CD4-positive, alpha-beta T cell treated with Interleukin-1 beta for 1 hour (primary cell): ENCODE measurements at regions not wholly inside any gene's neighbourhood (a gene's known extent, or its start where the extent isn't known, plus 50 kb on each side); places are given as distances from the start of the nearest gene placed in this dataset.
"Not testable (repeated sequence)": the region's sequence is repeated elsewhere in the genome, so short reads cannot be mapped to it uniquely, and the experiment has no call there.

ENCODE experiments used
- DNase-seq, 2 donors: peaks; one replicate each; pipeline ENCODE4 v3.0.0-alpha.2; 2020 to 2022

DNA sequence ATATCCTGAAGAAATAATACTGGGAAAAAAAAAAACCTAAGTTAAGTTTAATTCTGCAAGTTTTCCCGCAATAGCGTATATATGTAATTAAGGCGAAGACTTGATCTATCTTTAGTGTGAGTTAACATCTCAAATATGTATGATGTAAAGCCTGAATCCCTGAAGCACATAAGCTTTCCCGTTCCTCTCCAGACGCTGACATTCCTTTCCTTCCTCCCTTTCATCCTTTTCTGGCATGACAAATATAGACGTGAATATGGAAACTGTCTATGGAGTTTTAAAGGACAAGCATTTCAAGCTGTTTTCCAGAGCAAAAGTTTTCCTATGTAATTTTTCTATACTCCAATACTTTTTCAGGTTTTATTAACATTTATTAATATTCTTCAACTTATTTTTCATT, 637.0 kb downstream of the COL12A1 start:
- no peak for DNase-seq

DNA sequence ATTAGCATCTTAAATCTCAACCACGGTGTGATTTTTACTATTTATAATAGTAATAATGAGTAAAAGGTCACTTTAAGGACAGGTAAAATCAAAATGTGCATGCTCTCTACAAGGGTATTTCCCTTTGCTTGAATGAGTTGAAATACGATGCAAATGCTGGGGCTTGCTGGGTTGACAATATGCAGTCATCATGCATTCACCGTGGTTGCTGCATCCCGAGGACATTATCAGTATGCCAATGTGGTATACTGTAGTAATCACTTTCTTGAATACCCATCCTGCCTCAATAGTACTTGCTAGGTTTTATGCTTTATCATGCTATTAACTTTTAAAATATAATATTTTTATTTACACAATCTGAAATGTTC, 637.9 kb downstream of the COL12A1 start:
- not testable (repeated sequence) for DNase-seq

DNA sequence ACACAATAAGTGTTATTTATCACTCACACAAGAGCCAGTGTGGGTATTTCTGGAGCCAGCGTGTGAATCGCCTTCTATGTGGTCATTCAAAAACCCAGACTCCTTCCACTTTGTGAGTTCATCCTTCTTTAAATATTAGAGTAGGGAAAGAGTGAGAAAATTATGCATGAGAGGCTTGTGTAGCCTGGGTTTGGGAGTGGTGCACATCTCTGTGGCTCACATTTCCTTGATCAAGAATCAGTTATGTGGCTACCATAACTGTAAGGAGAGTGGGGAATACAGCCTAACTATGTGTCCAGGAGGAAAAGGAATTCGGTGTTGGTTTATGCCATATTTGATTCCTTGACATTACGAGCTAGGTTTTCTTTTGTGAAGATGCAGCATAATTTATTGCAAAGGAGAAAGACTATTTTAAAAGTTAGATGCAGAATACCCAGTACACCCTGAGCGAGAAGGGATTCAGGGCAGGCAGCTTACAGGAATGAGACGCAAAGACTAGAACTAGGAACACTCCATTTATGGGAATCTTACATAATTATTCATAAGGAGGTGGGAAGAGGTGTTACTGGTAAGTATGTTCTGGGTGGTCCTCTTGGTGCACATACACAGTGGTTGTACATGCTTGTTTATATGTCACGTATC, 638.5 kb downstream of the COL12A1 start:
- no peak for DNase-seq

DNA sequence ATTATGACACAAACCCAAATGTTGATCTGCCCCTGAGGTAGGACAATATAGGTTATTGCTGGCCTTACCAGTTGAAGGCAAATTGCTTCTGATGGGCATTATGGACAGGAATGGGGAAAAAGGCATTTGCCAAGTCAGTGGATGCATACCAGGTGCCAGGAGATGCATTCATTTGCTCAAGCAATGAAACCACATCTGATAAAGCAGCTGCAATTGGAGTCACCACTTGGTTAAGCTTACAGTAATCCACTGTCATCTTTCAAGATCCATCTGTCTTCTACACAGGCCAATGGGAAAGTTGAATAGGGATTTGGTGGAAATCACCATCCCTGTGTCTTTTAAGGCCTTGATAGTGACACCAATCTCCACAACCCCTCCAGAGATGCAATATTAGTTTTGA, 648.6 kb downstream of the COL12A1 start:
- no peak for DNase-seq

DNA sequence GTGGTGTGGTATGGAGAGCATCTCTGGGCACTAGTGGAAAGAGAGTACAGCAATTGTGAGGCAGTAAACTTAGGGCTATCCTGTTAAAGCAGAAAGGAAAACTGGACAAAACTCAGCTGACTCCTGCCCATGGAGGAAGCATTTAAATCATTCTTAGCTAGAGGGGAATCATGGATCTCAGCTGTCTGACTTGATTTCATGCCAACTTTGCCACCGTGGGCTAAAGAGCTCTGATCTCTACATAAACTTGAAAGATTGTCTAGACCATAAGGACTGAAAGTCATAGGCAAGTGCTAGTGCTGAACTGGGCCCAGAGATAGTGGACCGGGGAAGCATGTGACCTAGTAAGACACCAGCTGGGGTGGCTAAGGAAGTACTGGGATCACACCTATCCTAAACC, 651.8 kb downstream of the COL12A1 start:
- no peak for DNase-seq

DNA sequence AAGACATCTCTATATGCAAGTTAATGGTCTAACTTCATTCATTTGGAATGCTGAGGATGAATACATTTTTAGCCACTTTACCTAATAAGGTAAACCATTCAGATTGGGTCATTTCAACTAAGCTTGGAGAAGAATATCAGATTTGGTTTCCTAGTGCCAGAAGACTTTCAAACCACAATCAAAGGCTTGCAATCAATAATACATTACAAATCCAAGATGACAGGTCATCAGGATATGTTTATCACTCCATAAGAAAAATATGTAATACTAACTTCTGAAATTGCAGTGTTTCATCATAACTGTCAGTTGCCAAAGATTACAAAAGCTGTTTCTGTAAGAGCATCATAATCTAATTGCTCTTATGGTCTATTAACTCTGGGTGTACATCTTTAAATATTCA, 654.0 kb downstream of the COL12A1 start:
- DNase-seq = no peak

DNA sequence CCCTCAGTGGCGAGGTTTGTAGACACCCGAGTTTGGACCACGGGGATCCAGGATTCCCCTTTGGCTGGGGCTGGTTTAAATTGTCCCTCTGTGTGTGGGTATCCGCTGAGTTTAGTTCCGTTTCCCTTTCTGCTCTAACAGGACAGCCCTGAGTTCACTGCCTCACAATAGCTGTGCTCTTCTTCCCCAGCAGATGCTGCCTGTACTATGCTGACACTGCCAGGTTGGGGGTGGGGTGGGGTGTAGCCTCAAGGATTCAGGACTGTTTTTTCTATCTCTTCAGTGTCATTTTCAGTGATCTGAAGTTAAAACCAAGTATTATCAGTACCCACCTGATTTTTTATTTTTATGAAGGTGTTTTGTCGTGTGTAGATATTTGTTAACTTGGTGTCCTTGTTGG, 655.0 kb downstream of the COL12A1 start:
- no peak for DNase-seq

DNA sequence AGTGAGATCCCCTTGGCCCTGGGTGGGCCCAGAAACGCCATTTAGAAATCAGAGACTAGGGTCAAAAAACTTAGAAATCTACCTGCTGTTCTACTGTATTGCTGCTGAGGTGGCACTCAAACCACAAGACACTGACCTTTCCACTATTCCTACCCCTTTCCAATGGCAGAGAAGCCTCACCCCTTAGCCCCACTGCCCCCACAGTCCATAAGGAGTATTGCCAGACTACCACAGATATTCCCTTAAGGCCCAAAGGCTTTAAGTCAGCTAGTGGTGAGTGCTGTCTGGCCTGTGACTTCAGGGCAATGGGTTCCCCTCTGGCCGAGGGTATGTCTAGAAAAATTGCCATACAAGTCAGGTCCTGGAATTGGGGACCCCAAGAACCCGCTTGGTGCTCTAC, 656.1 kb downstream of the COL12A1 start:
- DNase-seq = no peak

DNA sequence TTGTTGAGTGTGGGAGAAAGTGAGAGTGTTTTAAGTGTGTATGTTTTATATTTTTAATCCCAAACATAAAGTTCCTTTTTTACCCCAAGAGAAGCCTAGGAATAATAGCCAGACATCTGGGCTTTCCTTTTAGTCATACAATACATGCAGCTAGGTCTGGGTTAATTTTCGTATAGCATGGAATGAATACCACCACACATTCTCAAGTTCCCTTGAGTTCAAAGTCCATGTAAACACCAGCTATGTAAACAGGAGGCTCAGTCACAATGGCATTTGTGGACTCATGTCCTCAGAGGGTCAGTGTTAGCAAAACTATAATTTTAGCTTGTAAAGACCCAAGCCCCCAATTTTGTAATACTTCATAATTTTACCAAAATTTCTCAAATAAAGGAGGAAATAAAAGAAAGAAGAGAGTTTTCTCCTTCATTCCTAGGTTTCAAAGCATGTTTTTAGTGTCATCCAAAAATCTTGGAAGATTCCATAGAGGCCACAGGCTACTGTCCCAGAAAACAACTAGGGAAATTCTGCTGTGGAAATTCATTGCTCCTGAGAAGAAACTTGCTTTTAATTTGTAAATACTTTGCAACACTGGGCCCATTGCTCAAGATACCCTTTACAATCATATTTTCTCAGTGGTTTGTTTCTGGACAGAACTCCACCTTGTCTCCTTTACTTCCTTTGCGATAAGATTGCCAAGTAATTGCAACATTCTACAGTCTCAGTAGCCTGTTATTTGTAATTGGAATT, 671.2 kb downstream of the COL12A1 start:
- DNase-seq = no peak

DNA sequence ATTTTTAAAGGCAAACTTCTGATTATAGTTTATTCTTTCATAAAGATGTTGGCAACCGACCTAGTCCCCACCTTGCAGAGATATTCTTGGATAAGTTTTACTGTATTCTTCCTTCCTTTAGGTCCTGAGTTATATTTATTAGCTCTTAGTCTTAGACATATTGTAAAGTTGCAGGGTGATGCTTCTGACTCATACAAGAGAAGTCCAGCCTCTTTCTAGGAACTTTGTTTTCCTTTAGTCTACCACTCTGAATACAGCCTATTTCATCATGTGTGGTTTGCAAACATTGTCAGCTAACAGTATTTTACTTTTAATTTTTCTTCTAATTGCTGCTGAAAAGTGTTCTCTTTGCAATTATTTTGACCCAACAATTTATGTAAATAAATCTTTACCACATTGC, 686.7 kb downstream of the COL12A1 start:
- no peak for DNase-seq

DNA sequence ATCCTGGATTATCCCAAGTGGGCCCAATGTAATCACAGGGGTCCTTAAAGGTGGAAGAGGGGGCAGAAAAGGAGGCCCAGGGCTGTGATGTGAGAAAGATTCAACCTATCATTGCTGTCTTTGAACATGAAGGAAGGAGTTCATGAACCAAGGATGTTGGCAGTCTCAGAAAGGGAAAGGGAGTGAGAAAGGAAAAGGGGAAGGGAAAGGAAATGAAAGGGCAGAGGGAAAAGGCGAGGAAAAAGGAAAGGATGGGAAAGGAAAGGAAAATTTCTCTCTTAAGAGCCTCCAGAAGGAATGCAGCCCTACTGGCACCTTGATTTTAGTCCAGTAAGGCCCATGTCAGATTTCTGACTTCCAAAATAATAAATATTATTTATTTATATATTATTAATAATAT, 687.8 kb downstream of the COL12A1 start:
- DNase-seq = no peak

DNA sequence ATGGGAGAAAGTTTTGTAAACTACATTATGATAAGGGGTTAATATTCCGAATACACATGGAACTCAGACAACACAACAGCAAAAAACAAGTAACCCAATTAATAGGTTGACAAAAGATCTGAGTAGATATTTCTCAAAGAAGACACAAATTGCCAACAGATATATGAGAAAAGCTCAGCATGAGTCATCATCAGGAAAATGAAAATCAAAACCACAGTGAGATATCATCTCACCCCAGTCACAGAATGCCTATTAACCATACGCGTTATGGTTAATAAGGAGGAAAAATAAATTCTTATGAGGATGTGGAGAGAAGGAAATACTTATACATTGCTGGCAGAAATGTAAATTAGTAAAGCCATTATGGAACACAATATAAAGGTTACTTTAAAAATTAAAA, 695.0 kb downstream of the COL12A1 start:
- DNase-seq = no peak

DNA sequence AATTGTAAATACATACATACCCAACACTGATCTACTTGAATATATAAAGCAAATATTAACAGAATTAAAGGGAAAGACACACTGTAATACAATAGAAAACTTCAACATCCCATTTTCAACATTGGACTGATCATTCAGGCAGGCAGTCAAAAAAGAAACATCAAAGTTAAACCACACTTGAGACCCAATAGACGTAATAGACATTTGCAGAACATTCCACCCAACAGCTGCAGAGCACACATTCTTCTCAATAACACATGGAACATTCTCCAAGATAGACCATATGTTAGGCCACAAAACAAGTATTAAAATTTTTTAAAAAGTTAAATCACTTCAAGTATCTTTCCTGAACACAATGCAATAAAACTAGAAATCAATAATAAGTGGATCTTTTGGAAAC, 698.2 kb downstream of the COL12A1 start:
- no peak for DNase-seq

DNA sequence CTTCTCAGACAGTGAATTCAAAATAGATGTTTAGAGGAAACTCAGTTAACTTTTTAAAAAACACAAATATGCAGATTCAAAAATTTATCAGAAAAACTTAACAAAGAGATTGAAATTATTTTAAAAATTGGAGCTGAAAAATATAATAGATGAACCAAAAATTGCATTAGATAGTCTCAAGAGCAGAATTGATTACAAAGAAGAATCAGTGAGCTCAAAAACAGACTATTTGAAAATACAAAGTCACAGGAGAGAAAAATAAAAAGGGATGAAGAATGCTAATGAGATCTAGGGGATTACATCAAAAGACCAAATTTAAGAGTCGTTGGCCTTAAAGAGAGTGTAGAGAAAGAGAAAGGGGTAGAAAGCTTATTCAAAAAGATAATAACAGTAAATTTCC, 700.5 kb downstream of the COL12A1 start:
- DNase-seq = no peak

DNA sequence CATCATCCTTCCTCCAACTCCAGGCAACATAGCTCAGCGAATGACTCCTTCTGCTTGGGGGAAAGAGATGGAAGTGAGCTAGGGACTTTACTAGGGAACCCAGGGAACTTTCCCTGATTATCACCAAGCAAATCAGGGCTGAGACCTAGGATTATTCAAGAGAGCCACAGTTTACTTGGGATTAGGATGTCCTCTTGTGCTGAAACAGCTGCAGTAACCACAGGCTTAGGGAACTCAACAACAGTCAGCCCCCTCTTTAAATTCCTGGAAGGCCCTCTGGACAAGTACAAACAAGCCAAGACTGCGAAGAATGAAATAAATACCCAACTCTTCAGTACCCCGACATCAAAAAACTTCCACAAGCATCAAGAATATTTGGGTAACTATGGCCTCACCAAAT, 700.9 kb downstream of the COL12A1 start:
- no peak for DNase-seq

DNA sequence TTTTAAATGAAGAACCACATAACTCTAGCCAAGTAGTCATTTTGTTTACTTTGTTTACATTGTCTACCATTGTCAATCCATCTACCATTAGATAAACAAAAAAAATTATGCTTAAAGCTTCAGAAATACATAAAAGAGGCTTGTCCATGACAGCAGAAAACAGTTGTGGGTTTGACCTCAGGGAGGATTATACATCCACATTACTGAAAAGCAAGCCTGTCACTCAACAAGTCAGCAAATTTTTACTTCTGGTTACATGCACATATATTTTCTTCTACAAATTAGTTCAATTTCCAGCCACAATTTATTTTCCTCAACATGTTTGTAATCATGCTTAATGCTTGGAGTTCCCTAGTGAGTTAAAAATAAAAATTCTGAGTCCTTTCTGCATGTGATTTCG, 713.3 kb downstream of the COL12A1 start:
- no peak for DNase-seq

DNA sequence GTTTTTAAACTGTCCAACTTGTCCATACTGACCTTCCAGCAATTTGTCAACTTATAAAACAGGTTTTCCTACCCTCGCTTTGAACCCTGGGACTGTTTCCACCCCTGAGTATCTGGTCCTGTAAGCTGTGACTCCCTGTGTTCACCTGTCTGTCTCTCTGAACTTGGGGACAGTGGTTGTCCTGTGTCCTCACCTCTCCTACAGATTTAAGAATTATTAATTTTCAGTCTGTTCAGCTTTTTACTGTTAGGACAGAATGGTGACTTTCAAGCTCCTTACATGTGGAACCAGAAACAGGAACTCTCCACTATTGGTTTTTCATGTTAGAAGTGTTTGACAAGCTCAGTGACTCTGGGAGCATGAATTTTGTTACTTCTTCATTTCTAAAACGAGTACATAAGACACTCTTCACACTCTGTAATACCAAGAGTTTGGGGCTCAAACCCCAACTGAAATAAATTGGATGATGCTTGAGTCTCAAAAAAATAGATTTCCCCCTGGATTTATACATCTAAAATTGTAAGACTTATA, 713.9 kb downstream of the COL12A1 start:
- DNase-seq = no peak

DNA sequence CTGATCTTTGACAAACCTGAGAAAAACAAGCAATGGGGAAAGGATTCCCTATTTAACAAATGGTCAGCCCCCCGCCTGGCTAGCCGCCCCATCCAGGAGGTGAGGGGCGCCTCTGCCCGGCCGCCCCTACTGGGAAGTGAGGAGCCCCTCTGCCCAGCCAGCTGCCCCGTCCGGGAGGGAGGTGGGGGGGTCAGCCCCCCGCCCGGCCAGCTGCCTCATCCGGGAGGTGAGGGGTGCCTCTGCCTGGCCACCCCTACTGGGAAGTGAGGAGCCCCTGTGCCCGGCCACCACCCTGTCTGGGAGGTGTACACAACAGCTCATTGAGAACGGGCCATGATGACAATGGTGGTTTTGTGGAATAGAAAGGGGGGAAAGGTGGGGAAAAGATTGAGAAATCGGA, 717.1 kb downstream of the COL12A1 start:
- not testable (repeated sequence) for DNase-seq

DNA sequence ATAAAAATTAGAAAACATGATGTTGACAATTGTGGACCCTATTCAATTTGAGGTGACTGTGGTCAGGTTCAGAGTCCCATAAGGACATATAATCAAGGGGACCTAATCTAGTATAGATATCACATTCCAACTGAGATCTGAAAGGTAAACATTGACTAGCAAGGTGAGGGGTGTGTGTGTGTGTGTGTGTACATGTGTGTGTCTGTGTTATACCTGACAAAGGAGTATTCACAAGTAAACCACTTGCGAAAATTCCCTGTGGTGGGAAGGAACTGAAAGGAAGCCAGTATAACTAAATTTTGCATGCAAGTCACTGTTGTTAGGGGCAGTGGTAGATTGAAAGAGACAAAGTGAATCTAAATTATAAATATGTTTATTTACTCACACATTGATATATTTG, 723.7 kb downstream of the COL12A1 start:
- no peak for DNase-seq

DNA sequence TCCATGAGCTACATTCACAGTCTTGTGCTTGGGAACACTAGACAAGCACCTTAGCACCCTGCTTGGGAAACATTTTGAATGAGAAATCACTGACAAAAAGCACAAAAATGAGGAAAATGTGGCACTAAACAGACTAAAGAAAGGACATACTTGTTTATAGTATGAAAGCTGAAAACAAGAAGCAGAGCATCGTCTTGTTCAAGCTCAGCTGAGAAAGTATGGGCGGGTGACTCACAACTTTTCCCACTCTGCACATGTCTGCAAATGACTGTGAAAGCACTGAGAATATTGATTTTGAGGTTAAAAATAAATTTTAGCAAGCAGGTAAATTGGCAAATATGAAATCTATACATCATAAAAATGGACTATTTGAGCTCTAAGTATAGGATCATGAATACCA, 725.3 kb downstream of the COL12A1 start:
- no peak for DNase-seq

DNA sequence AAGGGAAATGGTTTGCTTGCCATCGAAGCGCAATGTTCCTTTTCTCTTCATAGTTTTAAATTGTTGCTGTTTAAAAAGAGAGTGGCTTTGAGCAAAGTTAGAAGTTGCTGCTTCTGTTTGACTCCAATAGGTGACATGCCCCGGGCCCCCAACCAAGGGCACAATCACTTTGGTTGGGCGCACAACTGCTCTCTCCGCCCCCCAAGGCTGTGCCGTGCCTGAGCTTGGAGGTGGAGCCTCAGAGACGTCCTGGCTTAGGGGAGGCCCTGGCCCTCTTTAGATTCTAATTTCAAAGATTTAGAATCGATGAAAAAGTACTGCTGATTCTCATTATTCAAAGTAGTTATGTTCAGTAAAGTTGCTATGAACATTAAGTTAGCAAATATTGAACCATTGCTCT, 725.9 kb downstream of the COL12A1 start:
- no peak for DNase-seq

DNA sequence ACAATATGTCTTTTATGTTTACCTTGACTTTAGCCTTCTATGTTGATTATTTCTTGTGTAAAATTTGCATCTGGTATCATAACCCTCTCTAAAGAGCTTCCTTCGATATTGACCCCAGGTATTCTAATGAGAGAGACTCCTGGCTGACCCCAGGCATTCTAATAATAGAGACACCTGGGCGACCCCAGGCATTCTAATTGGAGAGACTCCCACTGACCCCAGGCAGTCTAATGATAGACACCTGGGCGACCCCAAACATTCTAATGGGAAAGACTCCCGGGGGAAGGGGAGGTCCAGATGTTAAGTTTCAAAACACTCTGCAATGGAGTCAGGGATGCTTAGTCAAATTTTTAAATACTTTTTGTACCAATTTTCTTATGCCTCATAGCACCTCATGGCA, 726.4 kb downstream of the COL12A1 start:
- DNase-seq = no peak

DNA sequence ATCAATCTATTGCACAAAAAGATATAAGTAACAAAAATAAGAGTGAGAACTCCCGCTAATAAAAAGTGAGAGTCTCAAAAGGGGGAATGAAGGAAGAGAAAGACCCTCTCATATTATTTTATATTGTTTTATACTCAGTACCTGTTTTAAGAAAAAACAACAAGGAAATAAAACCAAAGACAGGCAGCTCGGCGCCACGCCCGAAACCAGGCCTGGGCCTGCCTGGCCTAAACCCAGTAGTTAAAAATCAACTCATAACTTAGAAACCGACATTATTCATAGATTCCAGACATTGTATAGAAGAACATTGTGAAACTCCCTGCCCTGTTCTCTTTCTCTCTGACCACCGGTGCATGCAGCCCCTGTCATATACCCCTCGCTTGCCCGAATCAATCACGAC, 731.8 kb downstream of the COL12A1 start:
- not testable (repeated sequence) for DNase-seq

DNA sequence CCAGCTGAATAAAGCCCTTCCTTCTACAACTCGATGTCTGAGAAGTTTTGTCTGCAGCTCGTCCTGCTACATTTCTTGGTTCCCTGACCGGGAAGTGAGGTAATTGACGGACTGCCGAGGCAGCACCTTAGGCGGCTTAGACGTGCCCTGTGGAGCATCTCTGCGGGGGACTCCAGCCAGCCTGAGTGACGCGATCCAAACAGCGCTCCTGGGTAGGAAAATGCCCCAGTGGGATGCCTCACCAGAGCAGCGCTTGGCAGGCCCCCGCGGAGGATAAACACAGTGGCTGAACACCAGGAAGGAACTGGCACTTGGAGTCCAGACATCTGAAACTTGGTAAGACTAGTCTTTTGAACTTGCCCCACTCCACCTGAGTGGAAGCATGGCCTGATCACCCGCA, 737.3 kb downstream of the COL12A1 start:
- DNase-seq = not testable (repeated sequence)
